ENCODE measurements at regions not wholly inside any gene's neighbourhood (a gene's known extent, or its start where the extent isn't known, plus 50 kb on each side); places are given as distances from the start of the nearest gene placed in this dataset.

DNA sequence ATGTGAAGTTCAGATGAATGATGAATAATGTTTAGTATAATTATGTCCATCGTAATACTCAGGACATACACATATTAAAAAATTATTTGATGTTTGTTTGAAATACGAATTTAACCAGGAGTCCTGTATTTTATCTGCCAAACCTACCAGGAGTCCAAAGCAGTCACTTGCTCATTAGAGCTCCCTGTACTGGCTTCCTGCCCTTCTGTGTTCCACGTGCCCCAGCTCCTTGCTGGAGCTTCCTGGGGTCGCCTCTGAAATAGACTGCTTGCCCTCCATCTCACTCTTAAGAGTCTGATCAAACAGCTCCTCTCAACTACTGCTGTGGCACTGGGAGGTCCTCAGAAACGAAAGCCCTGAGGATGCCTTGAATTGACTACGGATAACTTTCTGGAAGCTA, 87.3 kb upstream of the DHRS4 start:
- H3K9me3 Mint-ChIP-seq (ENCODE audit: unreplicated experiment) = peaks cover 24% of the 10 kb centered on the region
- H3K36me3 Mint-ChIP-seq (ENCODE audit: unreplicated experiment) = no peaks in the 10 kb centered on the region
- TF ChIP-seq, protein P1, sequence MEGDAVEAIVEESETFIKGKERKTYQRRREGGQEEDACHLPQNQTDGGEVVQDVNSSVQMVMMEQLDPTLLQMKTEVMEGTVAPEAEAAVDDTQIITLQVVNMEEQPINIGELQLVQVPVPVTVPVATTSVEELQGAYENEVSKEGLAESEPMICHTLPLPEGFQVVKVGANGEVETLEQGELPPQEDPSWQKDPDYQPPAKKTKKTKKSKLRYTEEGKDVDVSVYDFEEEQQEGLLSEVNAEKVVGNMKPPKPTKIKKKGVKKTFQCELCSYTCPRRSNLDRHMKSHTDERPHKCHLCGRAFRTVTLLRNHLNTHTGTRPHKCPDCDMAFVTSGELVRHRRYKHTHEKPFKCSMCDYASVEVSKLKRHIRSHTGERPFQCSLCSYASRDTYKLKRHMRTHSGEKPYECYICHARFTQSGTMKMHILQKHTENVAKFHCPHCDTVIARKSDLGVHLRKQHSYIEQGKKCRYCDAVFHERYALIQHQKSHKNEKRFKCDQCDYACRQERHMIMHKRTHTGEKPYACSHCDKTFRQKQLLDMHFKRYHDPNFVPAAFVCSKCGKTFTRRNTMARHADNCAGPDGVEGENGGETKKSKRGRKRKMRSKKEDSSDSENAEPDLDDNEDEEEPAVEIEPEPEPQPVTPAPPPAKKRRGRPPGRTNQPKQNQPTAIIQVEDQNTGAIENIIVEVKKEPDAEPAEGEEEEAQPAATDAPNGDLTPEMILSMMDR (IDR thresholded peaks at IDR 0.05; ENCODE audit: partially characterized antibody, unreplicated experiment) = no peak
- peaks cover 23% of the 10 kb centered on the region for H3K27me3 Mint-ChIP-seq (ENCODE audit: unreplicated experiment)
- peak overlapping the region; percentile 36 for H3K27ac Mint-ChIP-seq (ENCODE audit: unreplicated experiment)
- no peak for DNase-seq
- no peak overlapping the region for H3K4me3 Mint-ChIP-seq (ENCODE audit: unreplicated experiment)
- H3K4me1 Mint-ChIP-seq (ENCODE audit: low read depth, unreplicated experiment) = peaks cover 51% of the 10 kb centered on the region

DNA sequence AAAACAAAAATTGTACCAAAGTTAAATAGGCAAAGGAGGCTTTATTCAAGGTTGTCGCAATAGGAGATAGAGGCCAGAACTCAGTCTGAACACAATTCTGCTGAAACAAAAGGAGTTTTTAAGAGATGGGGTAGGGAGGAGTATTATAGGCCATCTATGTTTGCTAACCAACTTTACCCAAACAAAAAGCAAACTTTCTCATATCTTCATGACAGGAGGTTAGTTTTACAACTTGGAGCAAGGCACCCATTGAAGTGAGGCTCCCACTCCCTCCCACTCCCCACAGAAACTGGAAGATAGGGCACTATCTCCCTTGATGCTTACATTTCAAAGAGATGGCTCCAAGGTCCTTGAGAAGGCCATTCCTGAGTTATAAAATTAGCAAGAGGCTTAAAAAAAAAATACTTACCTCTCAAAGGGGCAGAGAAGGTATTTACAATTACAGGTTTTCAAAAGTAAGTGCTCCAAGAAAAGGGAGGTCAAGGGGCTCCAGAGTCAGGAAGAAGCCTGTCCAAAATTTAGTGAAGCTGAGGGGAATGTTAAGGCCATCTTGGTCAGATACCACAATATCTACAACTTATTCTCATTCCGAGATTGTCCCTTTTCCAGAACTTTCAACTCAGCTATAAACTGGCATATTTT, 84.4 kb upstream of the DHRS4 start:
- H3K4me1 Mint-ChIP-seq (ENCODE audit: low read depth, unreplicated experiment) = peaks cover 30% of the 10 kb centered on the region
- no peak overlapping the region for H3K27ac Mint-ChIP-seq (ENCODE audit: unreplicated experiment)
- peaks cover 7% of the 10 kb centered on the region for H3K36me3 Mint-ChIP-seq (ENCODE audit: unreplicated experiment)
- DNase-seq = no peak
- peaks cover 17% of the 10 kb centered on the region for H3K27me3 Mint-ChIP-seq (ENCODE audit: unreplicated experiment)
- TF ChIP-seq, protein P1 (IDR thresholded peaks at IDR 0.05; ENCODE audit: partially characterized antibody, unreplicated experiment) = no peak
- no peak overlapping the region for H3K4me3 Mint-ChIP-seq (ENCODE audit: unreplicated experiment)
- H3K9me3 Mint-ChIP-seq (ENCODE audit: unreplicated experiment) = peaks cover 13% of the 10 kb centered on the region

DNA sequence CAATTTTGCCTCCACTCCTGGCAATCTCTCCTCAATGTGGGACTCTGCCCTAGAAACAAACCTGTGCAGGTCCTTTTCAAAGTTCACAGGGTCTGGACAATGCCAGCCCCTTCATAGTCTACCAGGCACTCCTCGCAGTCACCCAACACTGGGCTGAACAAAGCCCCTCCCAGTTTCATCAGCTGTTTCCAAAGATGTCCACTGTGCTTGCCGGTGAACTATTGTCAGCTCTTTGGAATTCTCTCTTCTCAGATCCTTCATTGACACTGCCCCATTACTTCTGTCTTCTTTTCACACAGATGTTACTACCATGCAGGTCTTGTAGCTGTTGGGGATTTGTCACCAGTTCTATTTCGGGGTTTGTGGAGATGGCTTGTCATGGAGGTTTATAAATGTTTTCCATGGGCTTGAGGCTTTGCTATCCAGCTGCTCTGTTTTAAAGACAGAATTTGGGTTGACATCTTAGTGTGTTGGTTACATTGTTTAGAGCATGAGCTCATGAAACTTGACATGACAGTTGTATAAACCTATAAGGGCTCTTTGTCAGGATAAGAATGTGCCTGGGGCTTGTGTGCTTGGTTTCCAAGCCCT, 77.3 kb upstream of the DHRS4 start:
- H3K27me3 Mint-ChIP-seq (ENCODE audit: unreplicated experiment) = no peaks in the 10 kb centered on the region
- DNase-seq = no peak
- TF ChIP-seq, protein P1 (IDR thresholded peaks at IDR 0.05; ENCODE audit: partially characterized antibody, unreplicated experiment) = no peak
- no peak overlapping the region for H3K27ac Mint-ChIP-seq (ENCODE audit: unreplicated experiment)
- no peak overlapping the region for H3K4me3 Mint-ChIP-seq (ENCODE audit: unreplicated experiment)
- H3K9me3 Mint-ChIP-seq (ENCODE audit: unreplicated experiment) = no peaks in the 10 kb centered on the region
- peaks cover 2% of the 10 kb centered on the region for H3K4me1 Mint-ChIP-seq (ENCODE audit: low read depth, unreplicated experiment)
- H3K36me3 Mint-ChIP-seq (ENCODE audit: unreplicated experiment) = peaks cover 7% of the 10 kb centered on the region

DNA sequence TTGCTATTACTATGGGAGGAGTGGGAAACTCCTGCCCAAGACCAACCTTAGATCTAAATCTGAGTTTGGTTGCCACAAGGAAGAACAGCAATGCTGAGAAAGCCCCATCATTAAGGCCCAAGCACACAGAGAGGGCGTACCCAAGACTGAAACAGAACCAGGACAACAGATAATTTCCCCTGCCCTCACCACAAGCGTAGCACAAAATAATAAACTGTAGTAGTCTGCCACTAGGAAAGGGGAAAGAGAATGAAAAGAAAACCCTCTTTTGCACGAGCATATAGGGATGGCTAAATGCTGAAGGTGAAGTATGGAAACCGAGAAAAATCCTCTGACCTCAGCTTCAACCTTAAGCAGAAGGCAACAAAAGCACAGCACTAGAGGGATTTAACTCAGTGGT, 76.5 kb upstream of the DHRS4 start:
- peaks cover 7% of the 10 kb centered on the region for H3K36me3 Mint-ChIP-seq (ENCODE audit: unreplicated experiment)
- no peaks in the 10 kb centered on the region for H3K27me3 Mint-ChIP-seq (ENCODE audit: unreplicated experiment)
- no peak for DNase-seq
- TF ChIP-seq, protein P1 (IDR thresholded peaks at IDR 0.05; ENCODE audit: partially characterized antibody, unreplicated experiment) = no peak
- H3K4me1 Mint-ChIP-seq (ENCODE audit: low read depth, unreplicated experiment) = peaks cover 2% of the 10 kb centered on the region
- H3K27ac Mint-ChIP-seq (ENCODE audit: unreplicated experiment) = no peak overlapping the region
- H3K9me3 Mint-ChIP-seq (ENCODE audit: unreplicated experiment) = no peaks in the 10 kb centered on the region
- H3K4me3 Mint-ChIP-seq (ENCODE audit: unreplicated experiment) = no peak overlapping the region

DNA sequence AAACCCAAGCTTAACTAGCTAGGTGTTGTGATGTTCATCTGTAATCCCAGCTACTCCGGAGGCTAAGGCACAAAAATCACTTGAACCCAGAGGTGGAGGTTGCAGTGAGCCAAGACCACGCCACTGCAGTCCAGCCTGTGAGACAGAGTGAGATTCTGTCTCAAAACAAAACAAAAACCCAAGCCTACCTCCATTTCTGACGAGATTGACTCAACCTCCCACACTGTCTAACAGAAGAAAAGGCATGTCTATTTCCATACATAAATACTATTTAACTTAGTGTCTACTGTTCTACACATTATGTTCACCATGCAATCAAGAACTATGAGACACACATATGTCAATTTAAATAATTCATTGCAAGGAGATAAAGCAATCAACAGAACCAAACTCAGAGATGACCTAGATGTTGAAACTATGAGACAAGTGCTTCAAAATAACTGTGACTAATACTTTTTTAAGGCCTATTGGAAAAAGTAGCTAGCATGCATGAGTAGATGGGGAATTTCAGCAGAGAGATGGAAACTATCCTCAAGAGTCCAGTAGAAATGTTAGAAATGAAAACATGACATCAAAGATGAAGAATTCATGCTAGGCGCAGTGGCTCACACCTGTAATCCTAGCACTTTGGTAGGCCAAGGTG, 75.9 kb upstream of the DHRS4 start:
- H3K27me3 Mint-ChIP-seq (ENCODE audit: unreplicated experiment) = no peaks in the 10 kb centered on the region
- no peak overlapping the region for H3K4me3 Mint-ChIP-seq (ENCODE audit: unreplicated experiment)
- TF ChIP-seq, protein P1 (IDR thresholded peaks at IDR 0.05; ENCODE audit: partially characterized antibody, unreplicated experiment) = no peak
- peaks cover 7% of the 10 kb centered on the region for H3K36me3 Mint-ChIP-seq (ENCODE audit: unreplicated experiment)
- H3K9me3 Mint-ChIP-seq (ENCODE audit: unreplicated experiment) = no peaks in the 10 kb centered on the region
- H3K4me1 Mint-ChIP-seq (ENCODE audit: low read depth, unreplicated experiment) = peaks cover 2% of the 10 kb centered on the region
- H3K27ac Mint-ChIP-seq (ENCODE audit: unreplicated experiment) = no peak overlapping the region
- no peak for DNase-seq
